ENCODE measurements at regions not wholly inside any gene's neighbourhood (a gene's known extent, or its start where the extent isn't known, plus 50 kb on each side); places are given as distances from the start of the nearest gene placed in this dataset.
A peak's percentile ranks its signal among the peaks of the same experiment; 100 is the strongest.
"Not testable (repeated sequence)": the region's sequence is repeated elsewhere in the genome, so short reads cannot be mapped to it uniquely, and the experiment has no call there.

DNA sequence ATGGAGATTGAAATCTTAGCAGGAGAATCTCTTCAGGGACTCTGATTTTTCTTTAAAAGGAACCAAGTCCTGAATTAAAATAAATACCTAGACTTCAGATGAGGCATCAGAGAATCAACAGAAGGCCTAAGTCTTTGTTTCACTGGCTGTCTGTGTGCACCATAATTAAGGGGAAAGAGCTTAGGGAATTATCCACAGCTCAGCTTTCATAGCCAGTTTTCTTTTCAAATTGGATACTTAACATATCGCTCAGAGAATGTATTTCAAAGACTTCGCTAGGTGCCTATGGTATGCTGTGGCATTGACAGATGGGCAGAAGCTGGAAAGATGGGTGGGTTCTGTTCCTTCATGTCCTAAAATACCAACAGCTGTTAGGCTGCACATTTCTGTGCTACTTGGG is 325.8 kb downstream of the TMEM38B start:
- Histone ChIP-seq H3K4me1 (no peaks in the 10 kb centered on the region), H3K27me3 (no peaks in the 10 kb centered on the region), H3K36me3 (no peaks in the 10 kb centered on the region), H3K9me3 (no peaks in the 10 kb centered on the region), H3K4me3 (no peak overlapping the region), H3K27ac (no peak overlapping the region)
- intact Hi-C loops (cut with DNase I), result no loop called here
- DNase-seq, result no peak
- TF ChIP-seq, protein P1, sequence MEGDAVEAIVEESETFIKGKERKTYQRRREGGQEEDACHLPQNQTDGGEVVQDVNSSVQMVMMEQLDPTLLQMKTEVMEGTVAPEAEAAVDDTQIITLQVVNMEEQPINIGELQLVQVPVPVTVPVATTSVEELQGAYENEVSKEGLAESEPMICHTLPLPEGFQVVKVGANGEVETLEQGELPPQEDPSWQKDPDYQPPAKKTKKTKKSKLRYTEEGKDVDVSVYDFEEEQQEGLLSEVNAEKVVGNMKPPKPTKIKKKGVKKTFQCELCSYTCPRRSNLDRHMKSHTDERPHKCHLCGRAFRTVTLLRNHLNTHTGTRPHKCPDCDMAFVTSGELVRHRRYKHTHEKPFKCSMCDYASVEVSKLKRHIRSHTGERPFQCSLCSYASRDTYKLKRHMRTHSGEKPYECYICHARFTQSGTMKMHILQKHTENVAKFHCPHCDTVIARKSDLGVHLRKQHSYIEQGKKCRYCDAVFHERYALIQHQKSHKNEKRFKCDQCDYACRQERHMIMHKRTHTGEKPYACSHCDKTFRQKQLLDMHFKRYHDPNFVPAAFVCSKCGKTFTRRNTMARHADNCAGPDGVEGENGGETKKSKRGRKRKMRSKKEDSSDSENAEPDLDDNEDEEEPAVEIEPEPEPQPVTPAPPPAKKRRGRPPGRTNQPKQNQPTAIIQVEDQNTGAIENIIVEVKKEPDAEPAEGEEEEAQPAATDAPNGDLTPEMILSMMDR (IDR thresholded peaks at IDR 0.05), result no peak
- FAIRE-seq, result no peak
- ATAC-seq, result no peak
- WGBS, 2 donors, result 93% methylated on average over 2 of the region's 2 CpGs

DNA sequence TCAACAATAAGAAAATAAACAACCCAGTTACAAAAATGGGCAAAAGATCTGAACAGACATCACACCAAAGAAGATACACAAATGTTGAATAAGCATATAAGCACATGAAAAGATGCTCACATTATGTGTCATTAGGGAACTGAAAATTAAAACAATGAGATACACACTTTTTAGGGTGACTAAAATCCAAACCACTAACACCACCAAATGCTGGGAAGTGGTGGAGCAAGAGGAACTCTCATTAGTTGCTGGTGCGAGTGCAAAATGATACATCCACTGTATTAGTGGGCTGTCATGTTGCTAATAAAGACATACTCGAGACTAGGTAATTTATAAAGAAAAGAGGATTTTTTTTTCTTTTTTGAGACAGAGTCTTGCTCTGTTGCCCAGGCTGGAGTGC is 329.1 kb downstream of the TMEM38B start:
- DNase-seq (no peak), ATAC-seq (no peak), FAIRE-seq (no peak)
- Histone ChIP-seq H3K27me3 (no peaks in the 10 kb centered on the region), H3K4me1 (no peaks in the 10 kb centered on the region), H3K4me3 (no peak overlapping the region), H3K27ac (no peak overlapping the region), H3K36me3 (no peaks in the 10 kb centered on the region), H3K9me3 (no peaks in the 10 kb centered on the region)
- intact Hi-C loops (cut with DNase I), result no loop called here
- WGBS, 2 donors, result 63 to 68% methylated on average over 2 of the region's 2 CpGs
- TF ChIP-seq, protein P1 (IDR thresholded peaks at IDR 0.05), result no peak

DNA sequence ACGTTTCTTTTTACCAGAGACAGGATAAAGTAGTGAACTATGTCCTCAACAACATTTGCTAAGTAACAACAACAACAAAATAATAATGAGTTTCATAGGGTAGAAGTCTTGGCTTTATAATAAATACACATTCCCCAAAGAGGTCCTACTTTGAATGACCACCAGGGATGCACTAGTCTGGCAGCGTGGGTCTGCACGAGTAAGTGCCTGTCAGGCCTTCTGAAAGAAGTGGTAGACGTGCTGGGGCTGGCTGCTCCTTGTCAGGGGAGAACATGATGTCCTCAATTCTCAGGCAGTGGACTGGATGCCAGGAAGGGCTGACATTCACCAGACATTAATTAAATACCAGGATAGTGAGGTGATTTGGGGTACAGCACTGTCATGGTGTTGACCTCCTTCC is 331.1 kb downstream of the TMEM38B start:
- no peaks in the 10 kb centered on the region for H3K27me3 ChIP-seq
- no peak overlapping the region for H3K4me3 ChIP-seq
- ATAC-seq (no peak), DNase-seq (no peak), FAIRE-seq (no peak)
- 32 to 42% methylated on average over 4 of the region's 4 CpGs for WGBS, 2 donors
- TF ChIP-seq, protein P1 (IDR thresholded peaks at IDR 0.05), result no peak
- no peaks in the 10 kb centered on the region for H3K4me1 ChIP-seq
- H3K9me3 ChIP-seq, result no peaks in the 10 kb centered on the region
- no peak overlapping the region for H3K27ac ChIP-seq
- H3K36me3 ChIP-seq, result no peaks in the 10 kb centered on the region
- intact Hi-C loops (cut with DNase I), result no loop called here

DNA sequence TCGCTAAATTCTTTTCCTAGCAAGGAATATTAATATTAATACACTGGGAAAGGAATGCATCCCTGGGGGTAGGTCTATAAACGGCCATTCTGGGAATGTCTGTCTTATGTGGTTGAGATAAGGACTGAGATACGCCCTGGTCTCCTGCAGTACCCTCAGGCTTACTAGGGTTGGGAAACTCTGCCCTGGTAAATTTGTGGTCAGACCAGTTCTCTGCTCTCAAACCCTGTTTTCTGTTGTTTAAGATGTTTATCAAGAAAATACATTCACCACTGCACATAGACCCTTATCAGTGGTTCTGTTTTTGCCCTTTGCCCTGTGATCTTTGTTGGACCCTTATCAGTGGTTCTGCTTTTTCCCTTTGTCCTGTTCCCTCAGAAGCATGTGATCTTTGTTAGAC is 335.8 kb downstream of the TMEM38B start:
- H3K9me3 ChIP-seq; H3K27ac ChIP-seq; DNase-seq; ATAC-seq; FAIRE-seq; H3K36me3 ChIP-seq; H3K4me3 ChIP-seq; H3K27me3 ChIP-seq; H3K4me1 ChIP-seq; intact Hi-C loops (cut with DNase I): not testable (repeated sequence)
- 55 to 66% methylated on average over 3 of the region's 3 CpGs for WGBS, 2 donors

DNA sequence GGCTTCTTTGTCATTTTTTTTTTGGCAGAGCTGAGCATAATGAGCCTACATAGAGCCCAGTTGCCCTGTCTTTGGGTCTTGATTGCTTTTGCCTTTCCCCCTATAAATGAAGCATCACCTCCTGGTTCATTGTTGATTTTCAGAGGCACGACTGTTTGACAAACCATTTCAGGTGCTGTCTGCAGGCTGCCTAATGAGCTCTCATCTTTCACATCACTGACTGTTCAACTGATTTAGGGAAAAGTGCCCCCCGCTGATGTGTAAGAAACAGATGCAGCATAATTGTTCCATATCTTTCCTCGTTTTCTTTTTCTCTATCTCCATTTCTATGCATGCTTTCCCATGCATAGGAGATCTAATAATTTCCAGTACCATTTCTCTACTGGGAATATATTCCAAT is 338.6 kb downstream of the TMEM38B start:
- TF ChIP-seq, protein P1 (IDR thresholded peaks at IDR 0.05), result no peak
- H3K4me1 ChIP-seq, result no peaks in the 10 kb centered on the region
- H3K36me3 ChIP-seq, result no peaks in the 10 kb centered on the region
- no peak overlapping the region for H3K27ac ChIP-seq
- DNase-seq, result no peak
- intact Hi-C loops (cut with DNase I), result no loop called here
- no peaks in the 10 kb centered on the region for H3K9me3 ChIP-seq
- 36 to 38% methylated on average over 3 of the region's 3 CpGs for WGBS, 2 donors
- H3K4me3 ChIP-seq, result no peak overlapping the region
- FAIRE-seq, result no peak
- H3K27me3 ChIP-seq, result no peaks in the 10 kb centered on the region
- ATAC-seq, result peak in 1 of 4 donors; percentile 55

DNA sequence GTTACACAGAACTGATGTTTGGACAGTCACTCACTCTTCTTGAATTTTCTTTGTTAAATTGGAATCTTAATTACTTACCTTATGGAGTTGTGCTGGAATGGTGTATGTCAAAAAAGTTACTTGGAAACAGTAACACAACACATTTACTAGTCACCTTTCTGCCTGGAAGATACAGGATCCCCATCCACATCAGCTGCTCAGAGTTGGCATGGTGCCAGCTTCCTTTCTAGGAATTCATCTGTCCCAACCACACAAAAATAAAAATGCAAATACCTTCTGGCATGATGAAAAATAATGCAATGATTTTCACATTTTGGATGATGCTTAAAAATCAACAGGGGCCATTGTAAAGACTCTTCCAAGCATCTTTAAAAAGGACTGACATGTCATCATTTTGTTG is 341.5 kb downstream of the TMEM38B start:
- intact Hi-C loops (cut with DNase I), result no loop called here
- no peaks in the 10 kb centered on the region for H3K36me3 ChIP-seq
- TF ChIP-seq, protein P1 (IDR thresholded peaks at IDR 0.05), result no peak
- ATAC-seq (no peak), FAIRE-seq (no peak), DNase-seq (no peak)
- no peak overlapping the region for H3K4me3 ChIP-seq
- H3K27me3 ChIP-seq, result no peaks in the 10 kb centered on the region
- no peak overlapping the region for H3K27ac ChIP-seq
- no peaks in the 10 kb centered on the region for H3K4me1 ChIP-seq
- no peaks in the 10 kb centered on the region for H3K9me3 ChIP-seq
